HG03196 (cell line): ENCODE measurements at regions not wholly inside any gene's neighbourhood (a gene's known extent, or its start where the extent isn't known, plus 50 kb on each side); places are given as distances from the start of the nearest gene placed in this dataset.
"Not testable (repeated sequence)": the region's sequence is repeated elsewhere in the genome, so short reads cannot be mapped to it uniquely, and the experiment has no call there.

Experiments used
- ATAC-seq: cut with Tn5 transposase; IDR thresholded peaks from one replicate; pipeline ENCODE4 v1.9.1; 2021; ENCODE audit not compliant: unreplicated experiment

DNA sequence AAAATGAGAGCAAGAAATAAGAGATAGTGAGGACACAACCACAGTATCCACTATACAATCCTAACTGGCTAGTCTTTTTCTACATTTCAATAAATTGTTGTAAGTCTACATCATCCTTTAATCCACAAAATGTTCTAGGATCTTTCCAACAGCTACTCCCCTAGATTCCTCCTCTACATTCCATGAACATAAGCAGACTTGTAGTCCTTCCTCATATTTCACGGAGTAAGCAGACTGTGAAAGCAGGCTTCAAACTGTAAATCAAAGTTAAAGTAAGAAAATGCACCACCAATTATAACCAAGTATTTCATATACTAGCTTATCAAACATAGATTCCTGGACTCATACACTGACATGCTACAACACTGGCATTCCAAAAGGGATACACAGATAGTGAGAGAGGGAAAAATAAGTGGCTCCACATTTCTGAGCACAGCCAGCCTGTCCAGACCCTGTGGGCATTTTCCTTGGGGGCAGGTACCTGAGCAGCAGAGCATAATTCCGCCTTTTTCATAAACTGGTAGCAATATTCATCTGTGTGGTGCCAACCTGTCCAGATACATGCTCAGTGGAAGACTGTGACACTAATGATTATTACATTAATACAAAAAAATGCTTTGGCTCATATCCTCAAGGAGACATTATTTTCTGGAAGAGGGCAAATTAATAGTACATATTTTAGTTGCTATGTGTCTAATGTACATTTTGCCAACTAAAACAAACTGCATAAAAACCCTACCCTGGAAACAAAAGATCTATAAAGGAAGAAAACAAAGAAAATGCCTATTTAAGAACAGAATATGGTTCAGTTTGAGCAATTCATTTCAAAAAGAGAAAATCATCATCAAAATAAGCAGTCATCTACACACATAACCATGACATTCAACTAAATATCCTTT, 113.3 kb upstream of the FSCB start:
- no peak for ATAC-seq

DNA sequence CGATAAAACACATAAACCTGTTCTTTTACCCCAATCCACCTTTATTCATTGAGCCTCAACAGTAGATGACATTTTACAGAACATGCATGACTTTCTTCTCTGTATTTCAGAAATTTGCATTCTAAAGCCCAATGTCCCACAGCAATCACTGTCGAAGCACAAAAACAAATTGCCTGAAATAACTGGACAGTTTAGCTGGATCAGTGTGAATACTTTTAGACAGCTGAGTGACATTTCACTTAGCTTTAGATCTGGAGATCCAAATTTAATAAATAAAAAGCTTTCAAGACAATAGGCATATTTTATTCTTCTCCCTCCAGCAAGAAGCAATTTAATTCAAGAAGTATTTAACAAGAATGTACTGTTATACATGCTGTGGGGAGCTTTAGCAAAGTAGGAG, 109.1 kb upstream of the FSCB start:
- no peak for ATAC-seq

DNA sequence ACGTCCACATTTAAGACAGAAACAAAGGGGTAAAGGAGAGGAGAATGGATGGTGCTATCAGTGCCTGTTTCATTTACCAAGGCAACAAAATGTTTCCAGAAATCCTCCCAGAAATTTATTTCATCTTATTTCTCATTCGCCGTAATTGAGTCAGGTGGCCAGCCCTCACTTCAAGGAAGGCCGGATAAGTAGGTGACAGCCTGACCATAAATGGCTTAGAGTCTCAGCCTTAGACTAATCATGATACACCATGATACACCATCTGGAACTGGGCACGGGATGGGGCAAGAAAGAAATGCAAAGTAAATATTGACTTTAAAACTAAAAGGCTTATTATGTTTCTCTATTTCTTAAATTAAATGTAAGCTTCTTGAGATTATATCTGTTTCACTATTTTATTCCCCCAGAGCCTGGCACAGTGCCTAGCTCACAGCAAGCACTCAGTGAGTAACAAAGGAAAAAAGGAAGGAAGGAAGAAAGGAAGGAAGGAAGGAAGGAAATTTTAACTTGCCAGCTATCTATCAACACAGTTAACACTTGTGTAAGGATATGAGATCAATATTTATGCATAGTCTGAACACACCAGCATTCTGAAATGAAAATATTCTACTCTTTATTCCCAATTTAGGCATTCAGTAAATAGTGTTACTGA, 106.1 kb upstream of the FSCB start:
- no peak for ATAC-seq

- ATAC-seq, result no peak
These were observed 104.9 kb upstream of the FSCB start for GRCh38 chr14:44612002-44612401.

GRCh38 chr14:44609876-44610510, 102.9 kb upstream of the FSCB start:
- no peak for ATAC-seq

DNA sequence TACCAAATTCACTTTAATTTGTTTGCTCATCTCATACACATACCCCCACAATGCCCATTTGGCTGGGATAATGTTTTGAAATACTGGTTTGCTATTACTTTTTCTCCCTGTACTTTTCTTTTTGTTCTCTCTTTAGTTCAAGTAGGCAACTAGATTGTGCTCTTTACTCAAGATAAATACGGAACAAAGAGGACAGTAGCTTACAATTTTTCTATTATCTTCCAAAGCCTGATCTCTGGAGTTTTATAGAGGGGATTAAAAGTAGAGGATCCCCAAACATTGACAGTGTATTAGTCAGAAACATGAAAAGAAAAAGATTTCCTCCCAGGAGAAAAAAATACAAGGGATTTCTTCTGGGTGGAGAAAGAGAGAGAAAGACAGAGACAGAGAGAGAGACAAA, 102.1 kb upstream of the FSCB start:
- ATAC-seq, result no peak

- no peak for ATAC-seq
These were observed 100.6 kb upstream of the FSCB start for GRCh38 chr14:44607701-44608100.

GRCh38 chr14:44606576-44606975, 99.5 kb upstream of the FSCB start:
- ATAC-seq, result no peak

- ATAC-seq, result not testable (repeated sequence)
These were observed 94.2 kb upstream of the FSCB start for GRCh38 chr14:44601266-44601665.

GRCh38 chr14:44589180-44589579, 82.1 kb upstream of the FSCB start:
- ATAC-seq, result no peak

GRCh38 chr14:44586910-44587309, 79.8 kb upstream of the FSCB start:
- ATAC-seq, result no peak

GRCh38 chr14:44576356-44576755, 69.3 kb upstream of the FSCB start:
- no peak for ATAC-seq

DNA sequence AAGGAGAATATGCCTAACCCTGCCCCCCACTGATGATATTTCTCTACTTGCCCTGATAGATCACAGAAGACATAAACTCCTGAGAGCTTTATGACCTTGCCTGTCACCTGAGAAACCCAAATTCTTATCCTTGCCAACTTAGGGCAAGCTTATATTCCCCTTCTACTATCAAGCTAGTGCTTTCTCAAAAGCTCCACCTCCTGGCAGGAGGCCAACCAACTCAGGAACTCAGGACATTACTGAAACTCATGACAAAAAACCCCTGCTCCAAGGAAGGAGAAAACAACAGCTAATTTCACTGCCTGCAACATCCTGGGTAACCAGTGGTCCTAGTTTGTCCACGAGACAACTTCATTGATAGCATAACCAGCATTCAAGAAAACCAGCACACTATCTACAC, 60.9 kb upstream of the FSCB start:
- no peak for ATAC-seq

DNA sequence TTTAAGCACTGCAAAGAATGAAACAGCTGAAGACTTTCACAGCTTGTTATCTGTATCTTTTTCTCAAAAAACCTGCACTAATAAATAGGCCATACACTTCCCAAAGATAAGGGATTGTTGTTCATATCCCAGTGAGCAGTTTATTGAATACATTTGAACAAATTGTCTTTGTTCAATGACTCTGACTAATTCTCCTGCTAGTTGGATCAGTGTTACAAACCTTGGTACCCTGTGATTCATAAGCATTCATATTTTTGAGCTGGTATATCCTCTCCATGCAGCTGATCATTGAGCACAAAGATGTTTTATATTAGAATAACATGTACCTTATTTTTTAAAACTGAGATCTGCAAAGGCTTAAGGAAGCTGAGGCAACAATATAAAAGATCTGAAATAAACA, 58.9 kb upstream of the FSCB start:
- no peak for ATAC-seq

- ATAC-seq, result no peak
These were observed 57.8 kb upstream of the FSCB start for GRCh38 chr14:44564908-44565307.
